Heart left ventricle (tissue), 13 donors: ENCODE measurements at regions not wholly inside any gene's neighbourhood (a gene's known extent, or its start where the extent isn't known, plus 50 kb on each side); places are given as distances from the start of the nearest gene placed in this dataset.

Experiments
- POLR2A ChIP-seq, 2 donors: fragments of 450-650 bp; IDR thresholded peaks; one replicate each; pipeline ENCODE4 v1.6.1; 2017; ENCODE audit warnings: antibody characterized with exemption in 2 of 2, mild to moderate bottlenecking in 2 of 2, moderate library complexity in 2 of 2
- TF ChIP-seq, protein P1 (sequence below), 12 donors: fragments of 200-600 bp; sonication (generic) in 4 of 12; IDR thresholded peaks; one replicate each; pipeline versions ENCODE4 v1.5.0 to v1.8.0; 2018 to 2022; ENCODE audit warnings: antibody characterized with exemption in 12 of 12, mild to moderate bottlenecking in 5 of 12
- donor health status: ischemic (EF 13 %, LVEDD 7.1; RV severe dilation, severe dysfunction).
- donor health status: DM: no; HTN: yes; CAD: no.
- donor health status: DM: no; HTN: no; CAD: no.
- donor health status: ischemic (EF 25% LVEDD 6.9; RV normal size, moderate dysfunction).
- donor health status: ischemic (EF 25% LVEDD 5.7; RV mildly dilated, moderate dysfunction).
- donor health status: ischemic (EF 35%, LVEDD 5.7; RV mildly dilated, moderate dysfunction).
- donor health status: nonischemic (EF 11% LVEDD 7.7; RV severe dilation, severe dysfunction).
- donor health status: DM: yes; HTN: yes; CAD: no.
- donor health status: PGD.
- donor health status: ischemic (EF 29% LVEDD 5.4; RV normal size, mild dysfunction).
- donor health status: nonischemic (EF 23%, LVEDD 6.1; RV moderate dilation, normal function).

DNA sequence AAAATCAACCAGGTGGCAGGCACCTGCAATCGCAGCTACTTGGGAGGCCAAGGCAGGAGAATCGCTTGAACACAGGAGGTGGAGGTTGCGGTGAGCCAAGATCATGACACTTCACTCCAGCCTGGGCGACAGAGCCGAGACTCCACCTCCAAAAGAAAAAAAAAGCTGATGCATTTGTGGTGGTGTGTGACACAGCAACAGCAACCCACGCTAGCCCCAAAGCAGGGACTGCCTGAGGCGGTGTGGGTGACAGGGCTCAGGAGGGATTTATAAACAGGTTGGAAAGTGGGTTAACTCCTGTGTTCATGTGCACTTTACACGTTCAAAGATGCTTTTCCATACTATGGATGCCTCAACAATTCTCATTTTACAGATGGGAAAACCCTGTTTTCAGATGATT lies 395.9 kb upstream of the PODXL start:
- TF ChIP-seq, protein P1, sequence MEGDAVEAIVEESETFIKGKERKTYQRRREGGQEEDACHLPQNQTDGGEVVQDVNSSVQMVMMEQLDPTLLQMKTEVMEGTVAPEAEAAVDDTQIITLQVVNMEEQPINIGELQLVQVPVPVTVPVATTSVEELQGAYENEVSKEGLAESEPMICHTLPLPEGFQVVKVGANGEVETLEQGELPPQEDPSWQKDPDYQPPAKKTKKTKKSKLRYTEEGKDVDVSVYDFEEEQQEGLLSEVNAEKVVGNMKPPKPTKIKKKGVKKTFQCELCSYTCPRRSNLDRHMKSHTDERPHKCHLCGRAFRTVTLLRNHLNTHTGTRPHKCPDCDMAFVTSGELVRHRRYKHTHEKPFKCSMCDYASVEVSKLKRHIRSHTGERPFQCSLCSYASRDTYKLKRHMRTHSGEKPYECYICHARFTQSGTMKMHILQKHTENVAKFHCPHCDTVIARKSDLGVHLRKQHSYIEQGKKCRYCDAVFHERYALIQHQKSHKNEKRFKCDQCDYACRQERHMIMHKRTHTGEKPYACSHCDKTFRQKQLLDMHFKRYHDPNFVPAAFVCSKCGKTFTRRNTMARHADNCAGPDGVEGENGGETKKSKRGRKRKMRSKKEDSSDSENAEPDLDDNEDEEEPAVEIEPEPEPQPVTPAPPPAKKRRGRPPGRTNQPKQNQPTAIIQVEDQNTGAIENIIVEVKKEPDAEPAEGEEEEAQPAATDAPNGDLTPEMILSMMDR (IDR thresholded peaks at IDR 0.05), result no peak
- no peak for TF ChIP-seq POLR2A (IDR thresholded peaks at IDR 0.05)
